ENCODE measurements at regions not wholly inside any gene's neighbourhood (a gene's known extent, or its start where the extent isn't known, plus 50 kb on each side); places are given as distances from the start of the nearest gene placed in this dataset.

DNA sequence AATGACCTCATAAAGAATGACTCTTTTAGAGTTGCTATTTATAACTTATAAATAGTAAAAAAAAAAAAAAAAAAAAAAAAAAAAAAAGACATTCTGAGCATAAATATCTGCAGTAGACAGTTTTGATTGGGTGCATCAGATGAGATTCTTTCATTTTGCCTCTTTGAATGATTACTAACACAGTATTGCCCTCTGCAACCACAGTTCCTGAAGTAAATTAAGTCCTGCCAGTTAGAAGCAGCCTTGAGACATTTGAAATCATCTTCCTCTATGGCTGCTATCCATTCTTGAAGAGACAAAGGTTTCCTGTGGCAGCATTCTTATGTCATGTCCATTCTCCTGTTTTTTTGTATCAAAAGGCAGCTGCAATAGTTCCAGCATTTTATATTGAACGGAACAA lies 892.4 kb upstream of the MIR17HG start:
- ChIA-PET CTCF (no interaction called here), RAD21 (ENCODE audit: low non-redundant PET in 1 of 2, low total read pairs in 2 of 2, uncharacterized antibody in 2 of 2, unreplicated experiment in 2 of 2) (no interaction called here), POLR2A (no interaction called here)
- DNase-seq (ENCODE audit: low read depth, low spot score) (no peak), ATAC-seq (no peak)
- H4K20me1 ChIP-seq (ENCODE audit: insufficient read depth): no peaks in the 10 kb centered on the region
- no TSS peak for BruUV-seq (replicated peaks)
- TF ChIP-seq, protein P1, sequence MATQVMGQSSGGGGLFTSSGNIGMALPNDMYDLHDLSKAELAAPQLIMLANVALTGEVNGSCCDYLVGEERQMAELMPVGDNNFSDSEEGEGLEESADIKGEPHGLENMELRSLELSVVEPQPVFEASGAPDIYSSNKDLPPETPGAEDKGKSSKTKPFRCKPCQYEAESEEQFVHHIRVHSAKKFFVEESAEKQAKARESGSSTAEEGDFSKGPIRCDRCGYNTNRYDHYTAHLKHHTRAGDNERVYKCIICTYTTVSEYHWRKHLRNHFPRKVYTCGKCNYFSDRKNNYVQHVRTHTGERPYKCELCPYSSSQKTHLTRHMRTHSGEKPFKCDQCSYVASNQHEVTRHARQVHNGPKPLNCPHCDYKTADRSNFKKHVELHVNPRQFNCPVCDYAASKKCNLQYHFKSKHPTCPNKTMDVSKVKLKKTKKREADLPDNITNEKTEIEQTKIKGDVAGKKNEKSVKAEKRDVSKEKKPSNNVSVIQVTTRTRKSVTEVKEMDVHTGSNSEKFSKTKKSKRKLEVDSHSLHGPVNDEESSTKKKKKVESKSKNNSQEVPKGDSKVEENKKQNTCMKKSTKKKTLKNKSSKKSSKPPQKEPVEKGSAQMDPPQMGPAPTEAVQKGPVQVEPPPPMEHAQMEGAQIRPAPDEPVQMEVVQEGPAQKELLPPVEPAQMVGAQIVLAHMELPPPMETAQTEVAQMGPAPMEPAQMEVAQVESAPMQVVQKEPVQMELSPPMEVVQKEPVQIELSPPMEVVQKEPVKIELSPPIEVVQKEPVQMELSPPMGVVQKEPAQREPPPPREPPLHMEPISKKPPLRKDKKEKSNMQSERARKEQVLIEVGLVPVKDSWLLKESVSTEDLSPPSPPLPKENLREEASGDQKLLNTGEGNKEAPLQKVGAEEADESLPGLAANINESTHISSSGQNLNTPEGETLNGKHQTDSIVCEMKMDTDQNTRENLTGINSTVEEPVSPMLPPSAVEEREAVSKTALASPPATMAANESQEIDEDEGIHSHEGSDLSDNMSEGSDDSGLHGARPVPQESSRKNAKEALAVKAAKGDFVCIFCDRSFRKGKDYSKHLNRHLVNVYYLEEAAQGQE (IDR thresholded peaks at IDR 0.05; ENCODE audit: low read depth): no peak
- TF ChIP-seq SP1 (IDR thresholded peaks at IDR 0.05; ENCODE audit: low read depth) (no peak), JUND (IDR thresholded peaks at IDR 0.05) (no peak), MAX (IDR thresholded peaks at IDR 0.05) (no peak), POLR2A (IDR thresholded peaks at IDR 0.05; ENCODE audit: borderline replicate concordance, extremely low read depth, insufficient read depth, insufficient read length) (no peak), CTCF (IDR thresholded peaks at IDR 0.05 in 2 of 3, conservative IDR thresholded peaks at IDR 0.05 in 1 of 3; ENCODE audit: borderline replicate concordance in 1 of 3, insufficient read depth in 1 of 3, low read depth in 2 of 3, low read length in 2 of 3) (no peak), CEBPB (IDR thresholded peaks at IDR 0.05; ENCODE audit: low read depth) (no peak), EZH2phosphoT487 (IDR thresholded peaks at IDR 0.05; ENCODE audit: borderline replicate concordance) (no peak), YY1 (IDR thresholded peaks at IDR 0.05; ENCODE audit: extremely low read depth, insufficient replicate concordance, low read depth, low read length) (no peak), SIN3A (IDR thresholded peaks at IDR 0.05; ENCODE audit: low read depth) (no peak)
- TF ChIP-seq, protein P2, sequence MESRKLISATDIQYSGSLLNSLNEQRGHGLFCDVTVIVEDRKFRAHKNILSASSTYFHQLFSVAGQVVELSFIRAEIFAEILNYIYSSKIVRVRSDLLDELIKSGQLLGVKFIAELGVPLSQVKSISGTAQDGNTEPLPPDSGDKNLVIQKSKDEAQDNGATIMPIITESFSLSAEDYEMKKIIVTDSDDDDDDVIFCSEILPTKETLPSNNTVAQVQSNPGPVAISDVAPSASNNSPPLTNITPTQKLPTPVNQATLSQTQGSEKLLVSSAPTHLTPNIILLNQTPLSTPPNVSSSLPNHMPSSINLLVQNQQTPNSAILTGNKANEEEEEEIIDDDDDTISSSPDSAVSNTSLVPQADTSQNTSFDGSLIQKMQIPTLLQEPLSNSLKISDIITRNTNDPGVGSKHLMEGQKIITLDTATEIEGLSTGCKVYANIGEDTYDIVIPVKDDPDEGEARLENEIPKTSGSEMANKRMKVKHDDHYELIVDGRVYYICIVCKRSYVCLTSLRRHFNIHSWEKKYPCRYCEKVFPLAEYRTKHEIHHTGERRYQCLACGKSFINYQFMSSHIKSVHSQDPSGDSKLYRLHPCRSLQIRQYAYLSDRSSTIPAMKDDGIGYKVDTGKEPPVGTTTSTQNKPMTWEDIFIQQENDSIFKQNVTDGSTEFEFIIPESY (IDR thresholded peaks at IDR 0.05; ENCODE audit: extremely low read depth, insufficient replicate concordance, low read length): no peak
- no peak overlapping the region for H3K27ac ChIP-seq (ENCODE audit: low read depth, low read length)
- peaks cover 0 to 4% of the 10 kb centered on the region in 2 experiments; a peak in 1 of 4 replicates for H3K9me3 ChIP-seq (ENCODE audit: control insufficient read depth in 1 of 2, insufficient read depth in 1 of 2, low read depth in 1 of 2, low read length in 2 of 2)
- H3K4me1 ChIP-seq (ENCODE audit: control insufficient read depth in 1 of 2, insufficient read depth in 2 of 2, low read length in 2 of 2): no peaks in the 10 kb centered on the region
- no peak overlapping the region for H3K9ac ChIP-seq (ENCODE audit: low read length)
- H3K9me2 ChIP-seq (ENCODE audit: insufficient read depth): no peaks in the 10 kb centered on the region
- no peak overlapping the region for H3K4me3 ChIP-seq (replicated peaks in 1 of 2; ENCODE audit: low read depth in 1 of 2, low read length in 2 of 2)
- H2AFZ ChIP-seq (ENCODE audit: low read depth, low read length, poor library complexity, severe bottlenecking): no peak overlapping the region
- H3K27me3 ChIP-seq (ENCODE audit: insufficient read depth, low read length): no peaks in the 10 kb centered on the region
- H3K79me2 ChIP-seq (ENCODE audit: insufficient read depth, low read length): no peaks in the 10 kb centered on the region
- intact Hi-C loops (cut with micrococcal nuclease): no loop called here
- H3K36me3 ChIP-seq (ENCODE audit: control insufficient read depth in 1 of 2, insufficient read depth in 2 of 2, low read length in 2 of 2): no peaks in the 10 kb centered on the region
- H3K4me2 ChIP-seq (ENCODE audit: low read length): no peak overlapping the region

All from HCT116 (cell line).